GM13977 (cell line): ENCODE measurements at regions not wholly inside any gene's neighbourhood (a gene's known extent, or its start where the extent isn't known, plus 50 kb on each side); places are given as distances from the start of the nearest gene placed in this dataset.

Source experiments
- DNase-seq: peaks from one replicate; pipeline ENCODE4 v3.0.0; 2012; ENCODE audit warnings: low spot score
- in situ Hi-C: fragments of 300-500 bp; cut with MboI; formaldehyde crosslinking; loops from one replicate; pipeline ENCODE4 v1.12.0; 2022; ENCODE audit warnings: low sequenced_read_pairs, low pct_unique_long_range_greater_than_20kb, mixed read lengths, inconsistent platforms; ENCODE audit not compliant: unreplicated experiment
- TF ChIP-seq, protein P1 (sequence below): IDR thresholded peaks from 2 replicates; pipeline ENCODE4 v1.5.1; 2012; ENCODE audit warnings: mild to moderate bottlenecking, control low read depth; ENCODE audit not compliant: insufficient read depth; ENCODE audit errors: extremely low read depth, missing control alignments

DNA sequence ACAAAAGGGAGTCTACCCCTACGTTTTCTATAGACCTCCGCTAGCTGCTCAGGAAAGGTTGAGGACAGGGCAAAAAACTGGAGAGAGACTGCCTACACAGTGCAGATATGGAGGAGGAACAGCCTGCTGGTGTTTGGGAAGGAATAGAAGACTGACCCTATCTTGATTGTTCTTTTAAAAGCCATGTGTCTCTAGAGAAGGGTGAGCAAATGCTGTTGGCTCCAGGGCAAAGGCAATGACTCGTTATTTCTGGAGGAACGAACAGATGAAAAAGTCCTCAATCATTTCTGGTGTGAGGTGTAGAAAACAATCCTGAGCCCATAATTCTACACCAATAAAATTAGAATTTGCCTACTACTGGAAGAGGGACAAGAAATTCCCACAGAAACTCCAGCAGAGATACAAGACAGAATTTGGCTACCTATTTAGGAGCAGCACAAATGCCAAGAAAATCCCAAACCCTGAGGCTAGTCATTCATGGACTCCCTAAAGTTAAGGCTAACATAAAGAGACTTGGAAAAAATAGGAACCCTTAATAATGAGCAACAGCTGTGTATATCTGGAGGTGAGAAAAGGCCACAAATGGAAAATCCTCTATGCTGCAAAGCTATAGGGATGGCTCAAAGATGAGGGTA, 1206.3 kb upstream of the CNTN5 start:
- in situ Hi-C loops = no loop called here
- TF ChIP-seq, protein P1, sequence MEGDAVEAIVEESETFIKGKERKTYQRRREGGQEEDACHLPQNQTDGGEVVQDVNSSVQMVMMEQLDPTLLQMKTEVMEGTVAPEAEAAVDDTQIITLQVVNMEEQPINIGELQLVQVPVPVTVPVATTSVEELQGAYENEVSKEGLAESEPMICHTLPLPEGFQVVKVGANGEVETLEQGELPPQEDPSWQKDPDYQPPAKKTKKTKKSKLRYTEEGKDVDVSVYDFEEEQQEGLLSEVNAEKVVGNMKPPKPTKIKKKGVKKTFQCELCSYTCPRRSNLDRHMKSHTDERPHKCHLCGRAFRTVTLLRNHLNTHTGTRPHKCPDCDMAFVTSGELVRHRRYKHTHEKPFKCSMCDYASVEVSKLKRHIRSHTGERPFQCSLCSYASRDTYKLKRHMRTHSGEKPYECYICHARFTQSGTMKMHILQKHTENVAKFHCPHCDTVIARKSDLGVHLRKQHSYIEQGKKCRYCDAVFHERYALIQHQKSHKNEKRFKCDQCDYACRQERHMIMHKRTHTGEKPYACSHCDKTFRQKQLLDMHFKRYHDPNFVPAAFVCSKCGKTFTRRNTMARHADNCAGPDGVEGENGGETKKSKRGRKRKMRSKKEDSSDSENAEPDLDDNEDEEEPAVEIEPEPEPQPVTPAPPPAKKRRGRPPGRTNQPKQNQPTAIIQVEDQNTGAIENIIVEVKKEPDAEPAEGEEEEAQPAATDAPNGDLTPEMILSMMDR = no peak
- DNase-seq = no peak

DNA sequence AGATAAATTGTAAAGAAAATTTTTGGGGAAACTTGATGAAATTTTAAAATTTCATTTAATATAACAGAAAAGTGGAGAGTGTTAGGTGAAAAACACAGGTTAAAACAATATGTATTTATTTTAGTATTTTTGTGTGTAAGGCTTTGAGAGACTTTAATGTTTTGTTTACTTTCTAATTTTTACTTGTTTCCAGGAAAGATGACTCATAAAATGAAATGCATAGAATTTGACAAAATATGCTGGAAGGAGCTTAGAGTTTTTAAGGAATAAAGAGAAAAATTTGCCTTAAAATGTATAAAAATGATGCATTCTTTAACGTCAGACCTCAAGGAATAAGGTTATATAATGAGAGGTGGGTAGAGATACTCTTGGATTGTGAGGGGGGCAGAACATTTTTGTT, 1205.1 kb upstream of the CNTN5 start:
- TF ChIP-seq, protein P1 = no peak
- DNase-seq = no peak
- in situ Hi-C loops = no loop called here

DNA sequence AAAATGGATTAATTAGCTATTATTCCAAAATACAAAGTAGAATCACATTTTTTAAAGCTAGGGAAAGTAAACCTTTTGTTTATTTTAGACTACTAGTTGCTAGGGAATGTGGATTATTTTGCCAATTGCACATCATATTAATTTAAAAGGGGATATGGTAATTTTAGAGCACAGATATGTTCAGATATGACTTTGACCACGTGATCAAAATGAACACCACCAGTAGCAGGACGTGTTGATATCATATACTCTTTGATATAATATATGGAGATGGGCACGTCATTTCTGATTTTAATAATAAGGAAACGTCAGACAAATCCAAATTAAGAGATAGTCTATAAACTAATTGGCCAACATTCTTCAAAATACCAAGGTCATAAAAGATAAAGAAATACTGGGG, 1188.3 kb upstream of the CNTN5 start:
- no peak for DNase-seq
- in situ Hi-C loops = no loop called here
- TF ChIP-seq, protein P1 = no peak

DNA sequence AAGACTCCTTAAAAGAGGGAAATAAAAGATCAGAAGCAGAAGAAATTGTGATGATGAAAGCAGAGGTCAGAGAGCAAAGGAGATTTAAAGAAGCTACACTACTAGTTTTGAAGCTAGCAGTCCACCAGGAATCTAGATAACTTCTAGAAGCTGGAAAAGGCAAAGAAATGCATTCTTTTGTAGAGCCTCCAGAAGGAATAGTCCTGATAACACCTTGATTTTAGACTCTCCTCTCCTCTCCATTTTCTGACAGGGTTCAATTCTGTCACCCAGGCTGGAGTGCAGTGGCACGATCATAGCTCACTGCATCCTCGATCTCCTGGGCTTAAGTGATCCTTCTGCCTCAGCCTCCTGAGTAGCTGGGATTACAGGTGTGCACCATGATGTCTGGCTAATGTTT, 1187.3 kb upstream of the CNTN5 start:
- no peak for DNase-seq
- in situ Hi-C loops = no loop called here
- TF ChIP-seq, protein P1 = no peak

DNA sequence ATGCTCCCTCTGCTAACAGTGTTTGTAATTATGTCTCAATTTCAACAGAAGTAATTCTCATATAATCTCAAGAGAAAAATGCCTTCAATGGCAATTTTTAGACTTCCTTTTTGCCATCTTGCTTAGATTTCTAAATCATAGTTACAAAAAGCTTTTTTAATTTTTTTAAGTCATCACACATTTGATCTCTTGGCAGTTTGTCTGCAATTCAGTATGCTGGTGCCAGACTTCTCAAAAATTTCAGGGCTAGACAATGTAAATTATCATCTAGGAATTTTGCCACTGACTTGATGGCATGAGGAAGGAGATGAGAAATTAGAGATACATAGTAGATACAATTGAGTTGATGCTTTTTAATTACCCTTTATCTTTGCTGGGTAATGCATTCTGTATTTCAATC, 1176.7 kb upstream of the CNTN5 start:
- in situ Hi-C loops = no loop called here
- TF ChIP-seq, protein P1 = no peak
- DNase-seq = no peak

DNA sequence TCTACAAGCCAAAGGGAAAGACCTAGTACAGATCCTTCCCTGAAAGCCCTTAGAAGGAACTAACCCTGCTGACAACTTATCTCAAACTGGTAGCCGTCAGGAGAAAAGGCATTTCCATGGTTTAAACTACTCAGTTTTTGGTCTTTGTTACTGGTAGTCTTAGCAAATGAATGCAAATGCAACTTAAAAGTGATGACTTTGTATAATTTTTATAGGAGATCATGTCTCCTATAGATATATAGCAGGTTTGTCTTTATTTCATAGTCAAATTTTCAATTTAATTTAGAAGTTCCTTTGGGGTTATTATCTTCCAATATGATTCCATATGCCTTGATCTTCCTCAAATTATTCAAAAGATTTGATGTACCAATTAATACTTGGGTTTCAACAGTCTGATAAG, 1173.0 kb upstream of the CNTN5 start:
- no peak for DNase-seq

More for the DNA sequence above, 1173.0 kb upstream of the CNTN5 start:
- TF ChIP-seq, protein P1 = no peak
- in situ Hi-C loops = no loop called here
